NCI-H187 treated with DMSO at 0.1 percent for 48 hours (cell line): ENCODE measurements at regions not wholly inside any gene's neighbourhood (a gene's known extent, or its start where the extent isn't known, plus 50 kb on each side); places are given as distances from the start of the nearest gene placed in this dataset.

Experiments
- DNase-seq: peaks from one replicate; lab custom pipeline; 2025; lab: John Stamatoyannopoulos, UW

- no peak for DNase-seq
Observed at GRCh38 chr11:25980091-25980490, 351.8 kb upstream of the ANO3 start.

- peak; percentile 55 for DNase-seq
Observed at GRCh38 chr11:25981998-25982397, 349.9 kb upstream of the ANO3 start.

GRCh38 chr11:25983280-25983679, 348.6 kb upstream of the ANO3 start:
- no peak for DNase-seq

GRCh38 chr11:25988178-25988577, 343.8 kb upstream of the ANO3 start:
- no peak for DNase-seq

- no peak for DNase-seq
Observed at GRCh38 chr11:25990406-25990805, 341.5 kb upstream of the ANO3 start.

- DNase-seq, result no peak
Observed at GRCh38 chr11:25991476-25991875, 340.5 kb upstream of the ANO3 start.

GRCh38 chr11:25992294-25992693, 339.6 kb upstream of the ANO3 start:
- DNase-seq, result no peak

GRCh38 chr11:25993016-25993415, 338.9 kb upstream of the ANO3 start:
- no peak for DNase-seq

- DNase-seq, result no peak
Observed at GRCh38 chr11:26011474-26011873, 320.5 kb upstream of the ANO3 start.

GRCh38 chr11:26014456-26015115, 317.3 kb upstream of the ANO3 start:
- DNase-seq, result no peak

- no peak for DNase-seq
Observed at GRCh38 chr11:26017322-26017860, 314.5 kb upstream of the ANO3 start.

- DNase-seq, result no peak
Observed at GRCh38 chr11:26017903-26018302, 314.0 kb upstream of the ANO3 start.

- no peak for DNase-seq
Observed at GRCh38 chr11:26018336-26018735, 313.6 kb upstream of the ANO3 start.

- DNase-seq, result no peak
Observed at GRCh38 chr11:26019386-26019785, 312.5 kb upstream of the ANO3 start.

- DNase-seq, result no peak
Observed at GRCh38 chr11:26021017-26021416, 310.9 kb upstream of the ANO3 start.

GRCh38 chr11:26023057-26023456, 308.9 kb upstream of the ANO3 start:
- DNase-seq, result no peak

- DNase-seq, result no peak
Observed at GRCh38 chr11:26025676-26026075, 306.3 kb upstream of the ANO3 start.

- no peak for DNase-seq
Observed at GRCh38 chr11:26026078-26026477, 305.9 kb upstream of the ANO3 start.

GRCh38 chr11:26027887-26028286, 304.0 kb upstream of the ANO3 start:
- no peak for DNase-seq

- DNase-seq, result peak; percentile 57
Observed at GRCh38 chr11:26028393-26028911, 303.5 kb upstream of the ANO3 start.

GRCh38 chr11:26030399-26030798, 301.5 kb upstream of the ANO3 start:
- DNase-seq, result no peak

GRCh38 chr11:26032241-26032640, 299.7 kb upstream of the ANO3 start:
- no peak for DNase-seq

- DNase-seq, result no peak
Observed at GRCh38 chr11:26035696-26036095, 296.2 kb upstream of the ANO3 start.

GRCh38 chr11:26037716-26038115, 294.2 kb upstream of the ANO3 start:
- DNase-seq, result no peak
